ENCODE measurements at regions not wholly inside any gene's neighbourhood (a gene's known extent, or its start where the extent isn't known, plus 50 kb on each side); places are given as distances from the start of the nearest gene placed in this dataset.

GRCh38 chr1:81391125-81391828, 409.5 kb upstream of the ADGRL2 start:
- Mint-ChIP-seq H3K36me3 (no peaks in the 10 kb centered on the region), H3K4me3 (no peak overlapping the region), H3K4me1 (no peaks in the 10 kb centered on the region), H3K27me3 (no peaks in the 10 kb centered on the region), H3K9me3 (peaks cover 0 to 28% (median 7%) of the 10 kb centered on the region in 5 donors), H3K27ac (no peak overlapping the region)
- H3K9me3 ChIP-seq (ENCODE audit: low read length): no peaks in the 10 kb centered on the region
- no peak overlapping the region for H3K27ac ChIP-seq (ENCODE audit: low read depth, low read length)
- no peaks in the 10 kb centered on the region for H3K36me3 ChIP-seq (ENCODE audit: insufficient read depth, low read length)
- no peak for DNase-seq
- POLR2A ChIA-PET: no interaction called here
- H3K4me1 ChIP-seq (ENCODE audit: insufficient read depth, low read length): no peaks in the 10 kb centered on the region
- no peak overlapping the region for H3K4me3 ChIP-seq (ENCODE audit: low read length)
- no peaks in the 10 kb centered on the region for H3K27me3 ChIP-seq (ENCODE audit: insufficient read depth, low read length, poor library complexity, severe bottlenecking)
- CTCF ChIA-PET: no interaction called here

GRCh38 chr1:81388435-81388834, 412.3 kb upstream of the ADGRL2 start:
- Histone ChIP-seq H3K4me3 (ENCODE audit: low read length) (no peak overlapping the region), H3K27me3 (ENCODE audit: insufficient read depth, low read length, poor library complexity, severe bottlenecking) (no peaks in the 10 kb centered on the region), H3K36me3 (ENCODE audit: insufficient read depth, low read length) (no peaks in the 10 kb centered on the region), H3K9me3 (ENCODE audit: low read length) (no peaks in the 10 kb centered on the region), H3K4me1 (ENCODE audit: insufficient read depth, low read length) (no peaks in the 10 kb centered on the region), H3K27ac (ENCODE audit: low read depth, low read length) (no peak overlapping the region)
- POLR2A ChIA-PET: no interaction called here
- no peak overlapping the region for H3K27ac Mint-ChIP-seq
- H3K4me3 Mint-ChIP-seq: no peak overlapping the region
- no peak for DNase-seq
- H3K9me3 Mint-ChIP-seq: peaks cover 0 to 27% (median 7%) of the 10 kb centered on the region in 5 donors
- H3K36me3 Mint-ChIP-seq: no peaks in the 10 kb centered on the region
- CTCF ChIA-PET: no interaction called here
- no peaks in the 10 kb centered on the region for H3K27me3 Mint-ChIP-seq
- H3K4me1 Mint-ChIP-seq: no peaks in the 10 kb centered on the region

- Mint-ChIP-seq H3K9me3 (peaks cover 0 to 26% (median 5%) of the 10 kb centered on the region in 5 donors), H3K27ac (no peak overlapping the region), H3K4me1 (no peaks in the 10 kb centered on the region), H3K36me3 (no peaks in the 10 kb centered on the region), H3K4me3 (no peak overlapping the region), H3K27me3 (no peaks in the 10 kb centered on the region)
- Histone ChIP-seq H3K4me3 (ENCODE audit: low read length) (no peak overlapping the region), H3K4me1 (ENCODE audit: insufficient read depth, low read length) (no peaks in the 10 kb centered on the region), H3K27ac (ENCODE audit: low read depth, low read length) (no peak overlapping the region), H3K27me3 (ENCODE audit: insufficient read depth, low read length, poor library complexity, severe bottlenecking) (no peaks in the 10 kb centered on the region), H3K9me3 (ENCODE audit: low read length) (no peaks in the 10 kb centered on the region), H3K36me3 (ENCODE audit: insufficient read depth, low read length) (no peaks in the 10 kb centered on the region)
- POLR2A ChIA-PET: no interaction called here
- CTCF ChIA-PET: no interaction called here
- no peak for DNase-seq
Observed at GRCh38 chr1:81387446-81387845, 413.3 kb upstream of the ADGRL2 start.

GRCh38 chr1:81382561-81382960, 418.2 kb upstream of the ADGRL2 start:
- Mint-ChIP-seq H3K27ac (no peak overlapping the region), H3K36me3 (no peaks in the 10 kb centered on the region), H3K4me3 (no peak overlapping the region), H3K27me3 (no peaks in the 10 kb centered on the region), H3K9me3 (peaks cover 2 to 32% (median 6%) of the 10 kb centered on the region in 5 donors), H3K4me1 (no peaks in the 10 kb centered on the region)
- H3K4me1 ChIP-seq (ENCODE audit: insufficient read depth, low read length): no peaks in the 10 kb centered on the region
- ChIA-PET CTCF (no interaction called here), POLR2A (no interaction called here)
- H3K27me3 ChIP-seq (ENCODE audit: insufficient read depth, low read length, poor library complexity, severe bottlenecking): no peaks in the 10 kb centered on the region
- H3K27ac ChIP-seq (ENCODE audit: low read depth, low read length): no peak overlapping the region
- no peaks in the 10 kb centered on the region for H3K9me3 ChIP-seq (ENCODE audit: low read length)
- no peaks in the 10 kb centered on the region for H3K36me3 ChIP-seq (ENCODE audit: insufficient read depth, low read length)
- DNase-seq: no peak
- H3K4me3 ChIP-seq (ENCODE audit: low read length): no peak overlapping the region

- Histone ChIP-seq H3K4me1 (ENCODE audit: insufficient read depth, low read length) (no peaks in the 10 kb centered on the region), H3K36me3 (ENCODE audit: insufficient read depth, low read length) (no peaks in the 10 kb centered on the region), H3K9me3 (ENCODE audit: low read length) (no peaks in the 10 kb centered on the region), H3K27ac (ENCODE audit: low read depth, low read length) (no peak overlapping the region), H3K4me3 (ENCODE audit: low read length) (no peak overlapping the region), H3K27me3 (ENCODE audit: insufficient read depth, low read length, poor library complexity, severe bottlenecking) (no peaks in the 10 kb centered on the region)
- Mint-ChIP-seq H3K27me3 (no peaks in the 10 kb centered on the region), H3K36me3 (no peaks in the 10 kb centered on the region), H3K4me3 (no peak overlapping the region), H3K9me3 (peaks cover 2 to 31% (median 6%) of the 10 kb centered on the region in 5 donors), H3K27ac (no peak overlapping the region), H3K4me1 (no peaks in the 10 kb centered on the region)
- CTCF ChIA-PET: no interaction called here
- DNase-seq: no peak
- POLR2A ChIA-PET: no interaction called here
Observed at GRCh38 chr1:81381881-81382280, 418.9 kb upstream of the ADGRL2 start.

- H3K27me3 ChIP-seq (ENCODE audit: insufficient read depth, low read length, poor library complexity, severe bottlenecking): no peaks in the 10 kb centered on the region
- CTCF ChIA-PET: no interaction called here
- no peak overlapping the region for H3K27ac ChIP-seq (ENCODE audit: low read depth, low read length)
- Mint-ChIP-seq H3K27ac (no peak overlapping the region), H3K4me1 (no peaks in the 10 kb centered on the region), H3K27me3 (no peaks in the 10 kb centered on the region), H3K9me3 (peaks cover 2 to 29% (median 6%) of the 10 kb centered on the region in 5 donors), H3K4me3 (no peak overlapping the region), H3K36me3 (no peaks in the 10 kb centered on the region)
- no peaks in the 10 kb centered on the region for H3K4me1 ChIP-seq (ENCODE audit: insufficient read depth, low read length)
- POLR2A ChIA-PET: no interaction called here
- H3K9me3 ChIP-seq (ENCODE audit: low read length): no peaks in the 10 kb centered on the region
- H3K36me3 ChIP-seq (ENCODE audit: insufficient read depth, low read length): no peaks in the 10 kb centered on the region
- no peak overlapping the region for H3K4me3 ChIP-seq (ENCODE audit: low read length)
- no peak for DNase-seq
Observed at GRCh38 chr1:81380436-81380835, 420.3 kb upstream of the ADGRL2 start.

- H3K4me1 Mint-ChIP-seq: no peaks in the 10 kb centered on the region
- Histone ChIP-seq H3K27me3 (ENCODE audit: insufficient read depth, low read length, poor library complexity, severe bottlenecking) (no peaks in the 10 kb centered on the region), H3K4me1 (ENCODE audit: insufficient read depth, low read length) (no peaks in the 10 kb centered on the region), H3K9me3 (ENCODE audit: low read length) (no peaks in the 10 kb centered on the region), H3K4me3 (ENCODE audit: low read length) (no peak overlapping the region), H3K36me3 (ENCODE audit: insufficient read depth, low read length) (no peaks in the 10 kb centered on the region), H3K27ac (ENCODE audit: low read depth, low read length) (no peak overlapping the region)
- no peak overlapping the region for H3K27ac Mint-ChIP-seq
- no peaks in the 10 kb centered on the region for H3K36me3 Mint-ChIP-seq
- H3K4me3 Mint-ChIP-seq: no peak overlapping the region
- POLR2A ChIA-PET: no interaction called here
- no peaks in the 10 kb centered on the region for H3K27me3 Mint-ChIP-seq
- no peak for DNase-seq
- CTCF ChIA-PET: no interaction called here
- H3K9me3 Mint-ChIP-seq: peaks cover 2 to 28% (median 6%) of the 10 kb centered on the region in 5 donors
Observed at GRCh38 chr1:81379430-81379829, 421.3 kb upstream of the ADGRL2 start.

GRCh38 chr1:81377406-81377805, 423.3 kb upstream of the ADGRL2 start:
- no peaks in the 10 kb centered on the region for H3K27me3 Mint-ChIP-seq
- Histone ChIP-seq H3K9me3 (ENCODE audit: low read length) (no peaks in the 10 kb centered on the region), H3K36me3 (ENCODE audit: insufficient read depth, low read length) (no peaks in the 10 kb centered on the region), H3K27me3 (ENCODE audit: insufficient read depth, low read length, poor library complexity, severe bottlenecking) (no peaks in the 10 kb centered on the region), H3K4me3 (ENCODE audit: low read length) (no peak overlapping the region), H3K27ac (ENCODE audit: low read depth, low read length) (no peak overlapping the region), H3K4me1 (ENCODE audit: insufficient read depth, low read length) (no peaks in the 10 kb centered on the region)
- ChIA-PET CTCF (no interaction called here), POLR2A (no interaction called here)
- no peaks in the 10 kb centered on the region for H3K36me3 Mint-ChIP-seq
- DNase-seq: no peak
- H3K4me3 Mint-ChIP-seq: no peak overlapping the region
- no peaks in the 10 kb centered on the region for H3K4me1 Mint-ChIP-seq
- peaks cover 6 to 24% (median 9%) of the 10 kb centered on the region in 5 donors for H3K9me3 Mint-ChIP-seq
- H3K27ac Mint-ChIP-seq: no peak overlapping the region
